H1 (cell line): ENCODE measurements at regions not wholly inside any gene's neighbourhood (a gene's known extent, or its start where the extent isn't known, plus 50 kb on each side); places are given as distances from the start of the nearest gene placed in this dataset.

Experiments
- ATF3 ChIP-seq: IDR thresholded peaks from 2 replicates; pipeline ENCODE4 v1.6.1; 2011; ENCODE audit warnings: low read depth, mild to moderate bottlenecking, low read length; ENCODE audit not compliant: insufficient read depth
- CHD7 ChIP-seq: fragments of 300-600 bp; sonication (generic); IDR thresholded peaks from 2 replicates; pipeline ENCODE4 v1.7.1; 2012; ENCODE audit warnings: low read length, moderate library complexity, mild to moderate bottlenecking, inconsistent platforms; ENCODE audit not compliant: insufficient replicate concordance
- GABPA ChIP-seq: IDR thresholded peaks from 2 replicates; pipeline ENCODE4 v1.6.1; 2011; ENCODE audit warnings: mild to moderate bottlenecking, low read length, moderate library complexity, borderline replicate concordance; ENCODE audit not compliant: insufficient read depth
- HDAC6 ChIP-seq: IDR thresholded peaks from one replicate; pipeline ENCODE4 v1.7.1; 2012; ENCODE audit warnings: low read depth, mild to moderate bottlenecking, inconsistent platforms, low read length, moderate library complexity
- RAD21 ChIP-seq, 2 experiments: IDR thresholded peaks in 1 of 2; conservative IDR thresholded peaks in 1 of 2; 2 replicates each; pipeline ENCODE4 v1.6.1; 2011; ENCODE audit warnings: low read depth in 2 of 2, low read length in 2 of 2, improper control_type of control experiment in 1 of 2, inconsistent platforms in 1 of 2, mild to moderate bottlenecking in 1 of 2, moderate library complexity in 1 of 2
- RNF2 ChIP-seq: fragments of 200-900, 300-1000 bp; sonication (generic); IDR thresholded peaks from 2 replicates; pipeline ENCODE4 v1.7.1; 2016; ENCODE audit warnings: borderline replicate concordance, low read depth, mild to moderate bottlenecking, antibody characterized with exemption, low read length; ENCODE audit not compliant: poor library complexity, severe bottlenecking; ENCODE audit errors: missing control alignments
- RXRA ChIP-seq: IDR thresholded peaks from 2 replicates; pipeline ENCODE4 v1.6.1; 2011; ENCODE audit warnings: low read depth, mild to moderate bottlenecking, low read length, moderate library complexity; ENCODE audit not compliant: insufficient read depth
- SRF ChIP-seq: IDR thresholded peaks from 2 replicates; pipeline ENCODE4 v1.6.1; 2011; ENCODE audit warnings: mild to moderate bottlenecking, low read depth, low read length, moderate library complexity

GRCh38 chr6:167532410-167533288, 207.8 kb downstream of the TTLL2 start (continued):
- TF ChIP-seq CHD7 (no peak), RXRA (no peak), RAD21 (IDR thresholded peaks at IDR 0.05 in 1 of 2, conservative IDR thresholded peaks at IDR 0.05 in 1 of 2; ENCODE audit: low read depth in 2 of 2, low read length in 2 of 2) (no peak), RNF2 (no peak), HDAC6 (no peak), SRF (no peak), GABPA (no peak), ATF3 (0 out of 2 replicates have a peak, but pooled peaks have one; percentile 5)
